D721Med (cell line): ENCODE measurements at regions not wholly inside any gene's neighbourhood (a gene's known extent, or its start where the extent isn't known, plus 50 kb on each side); places are given as distances from the start of the nearest gene placed in this dataset.

Source experiments
- DNase-seq: peaks from one replicate; pipeline ENCODE4 v3.0.0; 2011; ENCODE audit warnings: low spot score; ENCODE audit not compliant: insufficient read length
- FAIRE-seq: peaks from 2 replicates; lab custom pipeline; 2011; peaks lifted over from hg19 to GRCh38; lab: Jason Lieb, UNC
- TF ChIP-seq, protein P1 (sequence below): IDR thresholded peaks from 2 replicates; pipeline ENCODE4 v1.5.1; 2012; ENCODE audit warnings: mild to moderate bottlenecking, control low read depth; ENCODE audit not compliant: insufficient read depth; ENCODE audit errors: missing control alignments

- TF ChIP-seq, protein P1, sequence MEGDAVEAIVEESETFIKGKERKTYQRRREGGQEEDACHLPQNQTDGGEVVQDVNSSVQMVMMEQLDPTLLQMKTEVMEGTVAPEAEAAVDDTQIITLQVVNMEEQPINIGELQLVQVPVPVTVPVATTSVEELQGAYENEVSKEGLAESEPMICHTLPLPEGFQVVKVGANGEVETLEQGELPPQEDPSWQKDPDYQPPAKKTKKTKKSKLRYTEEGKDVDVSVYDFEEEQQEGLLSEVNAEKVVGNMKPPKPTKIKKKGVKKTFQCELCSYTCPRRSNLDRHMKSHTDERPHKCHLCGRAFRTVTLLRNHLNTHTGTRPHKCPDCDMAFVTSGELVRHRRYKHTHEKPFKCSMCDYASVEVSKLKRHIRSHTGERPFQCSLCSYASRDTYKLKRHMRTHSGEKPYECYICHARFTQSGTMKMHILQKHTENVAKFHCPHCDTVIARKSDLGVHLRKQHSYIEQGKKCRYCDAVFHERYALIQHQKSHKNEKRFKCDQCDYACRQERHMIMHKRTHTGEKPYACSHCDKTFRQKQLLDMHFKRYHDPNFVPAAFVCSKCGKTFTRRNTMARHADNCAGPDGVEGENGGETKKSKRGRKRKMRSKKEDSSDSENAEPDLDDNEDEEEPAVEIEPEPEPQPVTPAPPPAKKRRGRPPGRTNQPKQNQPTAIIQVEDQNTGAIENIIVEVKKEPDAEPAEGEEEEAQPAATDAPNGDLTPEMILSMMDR = no peak
- DNase-seq (no peak), FAIRE-seq (no peak)
These were observed 72.0 kb upstream of the INTU start for GRCh38 chr4:127560755-127561154.

DNA sequence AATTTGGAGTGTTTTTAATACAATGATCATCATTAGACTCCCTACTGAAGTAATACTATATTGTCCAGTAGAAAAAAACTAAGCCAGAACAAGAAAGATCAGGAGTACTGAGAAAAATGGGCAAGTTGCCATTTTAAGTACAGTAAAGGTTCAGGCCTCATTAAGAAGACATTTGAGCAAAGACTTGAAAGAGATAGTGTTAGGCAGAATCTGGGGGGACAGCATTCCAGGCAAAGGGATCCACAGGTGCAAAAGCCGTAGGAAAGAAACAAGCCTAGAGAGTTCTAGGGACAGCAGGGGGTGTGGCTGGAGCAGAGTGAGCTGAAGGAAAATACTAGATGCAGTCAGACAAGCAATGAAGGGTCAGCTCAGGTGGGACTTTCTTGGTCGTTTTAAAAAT, 58.1 kb upstream of the INTU start:
- no peak for FAIRE-seq

DNA sequence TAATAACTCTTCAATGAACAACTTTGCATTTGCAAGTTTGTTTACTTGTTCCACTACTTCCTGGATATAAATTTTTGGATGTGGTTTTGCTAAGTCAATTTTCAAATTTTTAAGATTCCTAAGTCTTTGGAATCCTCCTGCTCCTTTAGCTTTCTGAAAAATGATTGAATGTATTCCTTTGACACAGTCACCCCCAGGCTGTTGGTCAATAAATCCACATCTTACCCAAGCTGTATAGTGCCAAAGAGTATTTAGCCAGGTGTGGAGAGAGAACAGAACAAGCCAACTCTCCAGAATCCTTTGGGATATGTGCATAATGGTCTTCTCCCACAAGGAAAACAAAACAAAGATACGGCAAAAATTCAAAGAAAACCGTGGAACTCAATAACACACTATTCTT, 56.9 kb upstream of the INTU start:
- DNase-seq (no peak), FAIRE-seq (no peak)
- TF ChIP-seq, protein P1 = no peak

More for the DNA sequence above, 58.1 kb upstream of the INTU start:
- TF ChIP-seq, protein P1 = no peak
- no peak for DNase-seq

DNA sequence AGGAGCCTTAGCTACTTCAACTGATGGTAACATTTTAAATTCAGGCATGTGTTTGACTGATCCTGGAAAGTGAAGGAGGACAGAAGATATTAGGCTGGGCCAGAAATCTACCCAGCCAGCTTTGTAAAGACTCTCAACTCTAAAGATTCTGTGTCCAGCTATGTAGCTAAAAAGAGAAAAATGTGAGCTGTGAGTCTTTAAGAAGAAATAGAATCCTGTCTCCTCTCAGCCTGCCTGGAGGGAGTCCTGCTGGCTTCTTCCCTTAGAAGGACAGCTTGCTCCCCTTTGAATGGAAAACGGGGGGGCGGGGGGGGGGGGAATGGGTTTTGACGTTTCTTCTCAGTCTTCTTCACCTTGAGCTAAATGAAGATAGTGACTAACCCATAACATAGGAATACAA, 54.3 kb upstream of the INTU start:
- DNase-seq (no peak), FAIRE-seq (no peak)
- TF ChIP-seq, protein P1 = no peak

GRCh38 chr4:127578967-127579366, 53.8 kb upstream of the INTU start:
- DNase-seq (no peak), FAIRE-seq (no peak)
- TF ChIP-seq, protein P1 = no peak

GRCh38 chr4:127579821-127580220, 52.9 kb upstream of the INTU start:
- FAIRE-seq = no peak
- TF ChIP-seq, protein P1 = no peak
- DNase-seq = no peak

DNA sequence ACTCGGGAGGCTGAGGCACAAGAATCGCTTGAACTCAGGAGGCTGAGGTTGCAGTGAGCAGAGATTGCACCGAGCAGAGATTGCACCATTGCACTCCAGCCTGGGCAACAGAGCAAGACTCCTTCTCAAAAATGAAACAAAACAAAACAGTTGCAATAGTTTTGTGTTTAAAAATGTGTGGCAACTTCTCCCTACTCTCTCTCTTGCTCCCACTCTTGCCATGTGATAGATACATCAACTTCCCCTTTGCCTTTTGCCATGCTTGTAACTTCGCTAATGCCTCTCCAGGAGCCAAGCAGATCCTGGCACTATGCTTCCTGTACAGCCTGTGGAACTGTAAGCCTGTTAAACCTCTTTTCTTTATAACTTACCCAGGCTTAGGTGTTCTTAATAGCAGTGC, 52.5 kb upstream of the INTU start:
- TF ChIP-seq, protein P1 = no peak
- FAIRE-seq (no peak), DNase-seq (no peak)
